ENCODE measurements at regions not wholly inside any gene's neighbourhood (a gene's known extent, or its start where the extent isn't known, plus 50 kb on each side); places are given as distances from the start of the nearest gene placed in this dataset.

- TF ChIP-seq ZNF621 (tag by site-specific recombination; IDR thresholded peaks at IDR 0.05): no peak
- no peak for TF ChIP-seq ZEB2 (tag by site-specific recombination; IDR thresholded peaks at IDR 0.05)
- TF ChIP-seq ZNF16 (tag by site-specific recombination; IDR thresholded peaks at IDR 0.05; ENCODE audit: low read depth): no peak
- TF ChIP-seq ZNF530 (tag by site-specific recombination; IDR thresholded peaks at IDR 0.05; ENCODE audit: low read depth): no peak
- TF ChIP-seq GLI2 (tag by site-specific recombination; IDR thresholded peaks at IDR 0.05; ENCODE audit: borderline replicate concordance, low read depth): no peak
- TF ChIP-seq, protein P1, sequence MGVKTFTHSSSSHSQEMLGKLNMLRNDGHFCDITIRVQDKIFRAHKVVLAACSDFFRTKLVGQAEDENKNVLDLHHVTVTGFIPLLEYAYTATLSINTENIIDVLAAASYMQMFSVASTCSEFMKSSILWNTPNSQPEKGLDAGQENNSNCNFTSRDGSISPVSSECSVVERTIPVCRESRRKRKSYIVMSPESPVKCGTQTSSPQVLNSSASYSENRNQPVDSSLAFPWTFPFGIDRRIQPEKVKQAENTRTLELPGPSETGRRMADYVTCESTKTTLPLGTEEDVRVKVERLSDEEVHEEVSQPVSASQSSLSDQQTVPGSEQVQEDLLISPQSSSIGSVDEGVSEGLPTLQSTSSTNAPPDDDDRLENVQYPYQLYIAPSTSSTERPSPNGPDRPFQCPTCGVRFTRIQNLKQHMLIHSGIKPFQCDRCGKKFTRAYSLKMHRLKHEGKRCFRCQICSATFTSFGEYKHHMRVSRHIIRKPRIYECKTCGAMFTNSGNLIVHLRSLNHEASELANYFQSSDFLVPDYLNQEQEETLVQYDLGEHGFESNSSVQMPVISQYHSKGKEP (tag by site-specific recombination; IDR thresholded peaks at IDR 0.05): no peak
- TF ChIP-seq ZNF221 (tag by site-specific recombination; IDR thresholded peaks at IDR 0.05; ENCODE audit: borderline replicate concordance): no peak
- TF ChIP-seq ZNF830 (tag by site-specific recombination; IDR thresholded peaks at IDR 0.05; ENCODE audit: low read depth): no peak
- TF ChIP-seq GLI4 (tag by site-specific recombination; IDR thresholded peaks at IDR 0.05): no peak
- no peak for TF ChIP-seq ZNF184 (tag by site-specific recombination; IDR thresholded peaks at IDR 0.05)
- TF ChIP-seq ZNF704 (tag by site-specific recombination; IDR thresholded peaks at IDR 0.05): no peak
- no peak for TF ChIP-seq SP2 (tag by site-specific recombination; IDR thresholded peaks at IDR 0.05)
- TF ChIP-seq ZNF112 (tag by site-specific recombination; IDR thresholded peaks at IDR 0.05): no peak
These were observed 82.0 kb downstream of the ETS2 start (continued) for GRCh38 chr21:38887749-38888148.

DNA sequence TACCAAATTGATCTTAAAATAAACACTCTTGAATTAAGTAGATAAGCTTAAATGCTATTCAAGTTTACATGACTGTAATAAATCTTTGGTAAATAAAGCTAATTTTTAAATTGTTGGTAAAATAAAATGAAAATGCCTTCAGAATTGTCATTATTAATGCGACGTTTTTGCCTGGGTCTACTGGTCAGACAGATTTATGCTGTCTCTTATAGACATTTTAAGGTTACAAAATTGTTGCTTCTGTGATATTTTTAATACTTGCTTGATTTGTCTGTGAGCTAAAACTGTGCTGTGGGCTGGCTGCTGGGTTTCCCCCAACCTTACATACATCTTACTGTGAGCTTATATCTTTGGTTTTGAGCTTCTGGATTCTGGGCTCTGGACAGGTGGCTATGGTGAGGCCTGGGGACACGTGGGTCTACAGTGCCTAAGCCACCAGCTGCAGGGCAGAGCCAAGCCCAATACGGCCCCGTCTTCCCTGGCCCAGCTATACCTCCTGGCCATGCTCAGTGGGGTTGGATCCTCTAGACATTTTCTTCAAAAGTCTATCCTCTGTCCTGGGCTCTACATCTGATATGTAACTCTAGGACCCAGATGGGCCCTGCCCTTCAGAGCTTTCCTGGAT lies 81.4 kb downstream of the ETS2 start:
- Histone ChIP-seq H3K4me1 (ENCODE audit: control insufficient read depth, insufficient read depth, low read length) (no peaks in the 10 kb centered on the region), H3K4me3 (ENCODE audit: low read depth, low read length) (no peak overlapping the region), H3K36me3 (ENCODE audit: control insufficient read depth in 2 of 2, insufficient read depth in 1 of 2, low read length in 2 of 2) (no peaks in the 10 kb centered on the region), H3K27ac (ENCODE audit: extremely low read depth, low read depth, low read length) (no peak overlapping the region), H3K9me3 (ENCODE audit: control insufficient read depth, insufficient read depth, low read depth, low read length) (no peaks in the 10 kb centered on the region)
- ChIA-PET CTCF (interaction anchor here (1.0 kb wide), 1 partner anchor 26 kb away, joined by 3 read pairs; no protein-coding TSS in a partner anchor), POLR2A (no interaction called here)
- TF ChIP-seq, protein P2, sequence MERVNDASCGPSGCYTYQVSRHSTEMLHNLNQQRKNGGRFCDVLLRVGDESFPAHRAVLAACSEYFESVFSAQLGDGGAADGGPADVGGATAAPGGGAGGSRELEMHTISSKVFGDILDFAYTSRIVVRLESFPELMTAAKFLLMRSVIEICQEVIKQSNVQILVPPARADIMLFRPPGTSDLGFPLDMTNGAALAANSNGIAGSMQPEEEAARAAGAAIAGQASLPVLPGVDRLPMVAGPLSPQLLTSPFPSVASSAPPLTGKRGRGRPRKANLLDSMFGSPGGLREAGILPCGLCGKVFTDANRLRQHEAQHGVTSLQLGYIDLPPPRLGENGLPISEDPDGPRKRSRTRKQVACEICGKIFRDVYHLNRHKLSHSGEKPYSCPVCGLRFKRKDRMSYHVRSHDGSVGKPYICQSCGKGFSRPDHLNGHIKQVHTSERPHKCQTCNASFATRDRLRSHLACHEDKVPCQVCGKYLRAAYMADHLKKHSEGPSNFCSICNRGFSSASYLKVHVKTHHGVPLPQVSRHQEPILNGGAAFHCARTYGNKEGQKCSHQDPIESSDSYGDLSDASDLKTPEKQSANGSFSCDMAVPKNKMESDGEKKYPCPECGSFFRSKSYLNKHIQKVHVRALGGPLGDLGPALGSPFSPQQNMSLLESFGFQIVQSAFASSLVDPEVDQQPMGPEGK (tag by site-specific recombination; IDR thresholded peaks at IDR 0.05): no peak
- TF ChIP-seq ZNF449 (tag by site-specific recombination; IDR thresholded peaks at IDR 0.05): no peak
- no peak for TF ChIP-seq ZNF747 (tag by site-specific recombination; IDR thresholded peaks at IDR 0.05)
- TF ChIP-seq, protein P1 (tag by site-specific recombination; IDR thresholded peaks at IDR 0.05): peak; percentile 59
- TF ChIP-seq ZNF37A (tag by site-specific recombination; IDR thresholded peaks at IDR 0.05): no peak
- TF ChIP-seq ZNF354C (tag by site-specific recombination; IDR thresholded peaks at IDR 0.05; ENCODE audit: borderline replicate concordance, low read depth): no peak
- peak; percentile 19 for TF ChIP-seq ZNF510 (tag by site-specific recombination; IDR thresholded peaks at IDR 0.05; ENCODE audit: insufficient replicate concordance)
- no peak for TF ChIP-seq GLIS1 (tag by site-specific recombination; IDR thresholded peaks at IDR 0.05)
- TF ChIP-seq ZNF350 (tag by site-specific recombination; IDR thresholded peaks at IDR 0.05): 0 out of 2 replicates have a peak, but pooled peaks have one; percentile 53
- TF ChIP-seq MZF1 (tag by site-specific recombination; IDR thresholded peaks at IDR 0.05; ENCODE audit: borderline replicate concordance): no peak
- no peak for TF ChIP-seq ZNF335 (tag by site-specific recombination; conservative IDR thresholded peaks at IDR 0.05)
- TF ChIP-seq ZNF10 (tag by site-specific recombination; IDR thresholded peaks at IDR 0.05): no peak
- no peak for TF ChIP-seq ZNF16 (tag by site-specific recombination; IDR thresholded peaks at IDR 0.05; ENCODE audit: low read depth)
- TF ChIP-seq ZNF501 (tag by site-specific recombination; IDR thresholded peaks at IDR 0.05): no peak
- no peak for TF ChIP-seq ZXDB (tag by site-specific recombination; IDR thresholded peaks at IDR 0.05)
- TF ChIP-seq, protein P3, sequence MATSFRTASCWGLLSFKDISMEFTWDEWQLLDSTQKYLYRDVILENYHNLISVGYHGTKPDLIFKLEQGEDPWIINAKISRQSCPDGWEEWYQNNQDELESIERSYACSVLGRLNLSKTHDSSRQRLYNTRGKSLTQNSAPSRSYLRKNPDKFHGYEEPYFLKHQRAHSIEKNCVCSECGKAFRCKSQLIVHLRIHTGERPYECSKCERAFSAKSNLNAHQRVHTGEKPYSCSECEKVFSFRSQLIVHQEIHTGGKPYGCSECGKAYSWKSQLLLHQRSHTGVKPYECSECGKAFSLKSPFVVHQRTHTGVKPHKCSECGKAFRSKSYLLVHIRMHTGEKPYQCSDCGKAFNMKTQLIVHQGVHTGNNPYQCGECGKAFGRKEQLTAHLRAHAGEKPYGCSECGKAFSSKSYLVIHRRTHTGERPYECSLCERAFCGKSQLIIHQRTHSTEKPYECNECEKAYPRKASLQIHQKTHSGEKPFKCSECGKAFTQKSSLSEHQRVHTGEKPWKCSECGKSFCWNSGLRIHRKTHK (tag by site-specific recombination; IDR thresholded peaks at IDR 0.05): no peak
- TF ChIP-seq ZNF311 (tag by site-specific recombination; IDR thresholded peaks at IDR 0.05; ENCODE audit: borderline replicate concordance): no peak
